PC-9 (cell line): ENCODE measurements at regions not wholly inside any gene's neighbourhood (a gene's known extent, or its start where the extent isn't known, plus 50 kb on each side); places are given as distances from the start of the nearest gene placed in this dataset.

Experiments used
- CTCF ChIP-seq: fragments of 200-600 bp; sonication (generic); conservative IDR thresholded peaks from 2 replicates; pipeline ENCODE4 v1.6.1; 2017; ENCODE audit warnings: mixed run types, antibody characterized with exemption, mild to moderate bottlenecking, moderate library complexity
- EZH2 ChIP-seq: fragments of 200-600 bp; sonication (generic); IDR thresholded peaks from 2 replicates; pipeline ENCODE4 v1.8.0; 2017; ENCODE audit warnings: antibody characterized with exemption, low read depth

DNA sequence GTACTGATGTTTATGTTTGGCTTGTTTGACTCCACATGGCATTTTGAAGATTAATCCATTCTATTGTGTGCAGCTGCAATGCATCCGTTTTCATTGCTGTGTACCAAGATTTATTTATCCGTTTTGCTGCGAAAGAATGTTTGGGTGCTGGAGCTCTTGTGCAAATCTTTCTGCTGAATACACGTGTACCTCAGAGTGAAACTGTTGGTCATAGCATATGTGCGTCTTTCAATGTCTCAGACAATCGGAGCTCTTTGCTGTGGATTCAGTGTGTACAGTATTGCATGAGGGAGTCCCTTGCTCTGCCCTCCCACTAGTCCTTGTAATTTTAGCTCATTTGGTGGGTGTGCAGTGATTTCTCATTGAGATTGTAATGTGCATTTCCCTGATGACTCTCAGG, 545.4 kb downstream of the TBC1D22A start:
- no peak for TF ChIP-seq CTCF
- TF ChIP-seq EZH2: no peak
